SU-DHL-6 (cell line): ENCODE measurements at regions not wholly inside any gene's neighbourhood (a gene's known extent, or its start where the extent isn't known, plus 50 kb on each side); places are given as distances from the start of the nearest gene placed in this dataset.

ENCODE experiments used
- H2AFZ ChIP-seq: fragments of 200-600 bp; sonication (generic); 2 replicates; pipeline ENCODE4 v1.6.1; 2014; ENCODE audit warnings: low read depth, mild to moderate bottlenecking, moderate library complexity, mixed read lengths, antibody characterized with exemption, low read length; ENCODE audit not compliant: severe bottlenecking
- H3F3A ChIP-seq: fragments of 200-600 bp; shearing (Covaris generic); 2 replicates; pipeline ENCODE4 v1.6.0; 2016; ENCODE audit warnings: antibody characterized with exemption, mild to moderate bottlenecking; ENCODE audit not compliant: insufficient read depth
- H3K27ac ChIP-seq: fragments of 200-600 bp; sonication (generic); 2 replicates; pipeline ENCODE4 v1.5.1; 2016; ENCODE audit warnings: low read depth, mild to moderate bottlenecking, low read length, moderate library complexity, mixed read lengths
- H3K27me3 ChIP-seq: fragments of 200-600 bp; sonication (generic), shearing (Covaris generic); 2 replicates; pipeline ENCODE4 v1.6.0; 2014; ENCODE audit warnings: mild to moderate bottlenecking, low read length
- H3K36me3 ChIP-seq: fragments of 200-600 bp; sonication (generic); 2 replicates; pipeline ENCODE4 v1.6.1; 2014; ENCODE audit warnings: mild to moderate bottlenecking, low read length, mixed read lengths
- H3K4me2 ChIP-seq: fragments of 300-600, 200-600 bp; shearing (Covaris generic), sonication (generic); 2 replicates; pipeline ENCODE4 v1.6.0; 2014; ENCODE audit warnings: low read length, low read depth, mild to moderate bottlenecking; ENCODE audit not compliant: poor library complexity, severe bottlenecking
- H3K4me3 ChIP-seq: fragments of 200-600 bp; sonication (generic); 2 replicates; pipeline ENCODE4 v1.5.1; 2014; ENCODE audit warnings: antibody characterized with exemption, low read length, mild to moderate bottlenecking, mixed read lengths; ENCODE audit not compliant: insufficient read depth, poor library complexity, severe bottlenecking
- H3K79me2 ChIP-seq: fragments of 200-600 bp; sonication (generic); 2 replicates; pipeline ENCODE4 v1.6.1; 2014; ENCODE audit warnings: mild to moderate bottlenecking, low read length, moderate library complexity; ENCODE audit not compliant: insufficient read depth
- H3K9ac ChIP-seq: fragments of 200-600 bp; sonication (generic); 2 replicates; pipeline ENCODE4 v1.7.0; 2014; ENCODE audit warnings: mild to moderate bottlenecking, low read length
- H3K9me2 ChIP-seq: fragments of 200-600 bp; sonication (generic); replicated peaks from 2 replicates; pipeline ENCODE4 v1.6.1; 2014; ENCODE audit warnings: low read length; ENCODE audit not compliant: insufficient read depth
- H3K9me3 ChIP-seq: fragments of 200-600 bp; sonication (generic); 2 replicates; pipeline ENCODE4 v1.6.1; 2014; ENCODE audit warnings: low read length, mixed read lengths; ENCODE audit not compliant: insufficient read depth
- H4K20me1 ChIP-seq: fragments of 200-600 bp; sonication (generic); 2 replicates; pipeline ENCODE4 v1.6.1; 2014; ENCODE audit warnings: low read depth, mild to moderate bottlenecking, antibody characterized with exemption, low read length, moderate library complexity, mixed read lengths
- EZH2phosphoT487 ChIP-seq: fragments of 200-600 bp; sonication (generic), shearing (Covaris generic); conservative IDR thresholded peaks from 2 replicates; pipeline ENCODE4 v1.6.1; 2018; ENCODE audit warnings: mild to moderate bottlenecking, antibody characterized with exemption, low read length, moderate library complexity, mixed read lengths
- TF ChIP-seq, protein P1 (sequence below): fragments of 200-600 bp; sonication (generic); IDR thresholded peaks from one replicate; pipeline ENCODE4 v1.5.1; 2017; ENCODE audit warnings: antibody characterized with exemption, mild to moderate bottlenecking, low read length, moderate library complexity; ENCODE audit not compliant: insufficient read depth, poor library complexity, severe bottlenecking

- Histone ChIP-seq H3K27ac (no peak overlapping the region), H3K4me3 (no peak overlapping the region), H3K9ac (no peak overlapping the region), H3K4me2 (no peak overlapping the region), H3K9me3 (no peaks in the 10 kb centered on the region), H3K79me2 (no peaks in the 10 kb centered on the region), H3K36me3 (no peaks in the 10 kb centered on the region), H4K20me1 (no peaks in the 10 kb centered on the region), H3F3A (no peaks in the 10 kb centered on the region), H2AFZ (no peak overlapping the region), H3K27me3 (no peaks in the 10 kb centered on the region), H3K9me2 (no peaks in the 10 kb centered on the region)
- no peak for TF ChIP-seq EZH2phosphoT487
- TF ChIP-seq, protein P1, sequence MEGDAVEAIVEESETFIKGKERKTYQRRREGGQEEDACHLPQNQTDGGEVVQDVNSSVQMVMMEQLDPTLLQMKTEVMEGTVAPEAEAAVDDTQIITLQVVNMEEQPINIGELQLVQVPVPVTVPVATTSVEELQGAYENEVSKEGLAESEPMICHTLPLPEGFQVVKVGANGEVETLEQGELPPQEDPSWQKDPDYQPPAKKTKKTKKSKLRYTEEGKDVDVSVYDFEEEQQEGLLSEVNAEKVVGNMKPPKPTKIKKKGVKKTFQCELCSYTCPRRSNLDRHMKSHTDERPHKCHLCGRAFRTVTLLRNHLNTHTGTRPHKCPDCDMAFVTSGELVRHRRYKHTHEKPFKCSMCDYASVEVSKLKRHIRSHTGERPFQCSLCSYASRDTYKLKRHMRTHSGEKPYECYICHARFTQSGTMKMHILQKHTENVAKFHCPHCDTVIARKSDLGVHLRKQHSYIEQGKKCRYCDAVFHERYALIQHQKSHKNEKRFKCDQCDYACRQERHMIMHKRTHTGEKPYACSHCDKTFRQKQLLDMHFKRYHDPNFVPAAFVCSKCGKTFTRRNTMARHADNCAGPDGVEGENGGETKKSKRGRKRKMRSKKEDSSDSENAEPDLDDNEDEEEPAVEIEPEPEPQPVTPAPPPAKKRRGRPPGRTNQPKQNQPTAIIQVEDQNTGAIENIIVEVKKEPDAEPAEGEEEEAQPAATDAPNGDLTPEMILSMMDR: no peak
These were observed 147.5 kb downstream of the THBS2 start for GRCh38 chr6:169106176-169106575.

GRCh38 chr6:169101981-169102380, 151.7 kb downstream of the THBS2 start:
- no peak overlapping the region for H3K4me3 ChIP-seq
- no peak overlapping the region for H2AFZ ChIP-seq
- no peak overlapping the region for H3K4me2 ChIP-seq
- no peaks in the 10 kb centered on the region for H3F3A ChIP-seq
- no peaks in the 10 kb centered on the region for H3K9me3 ChIP-seq
- H3K9ac ChIP-seq: no peak overlapping the region
- H3K36me3 ChIP-seq: no peaks in the 10 kb centered on the region
- H3K27ac ChIP-seq: no peak overlapping the region
- no peaks in the 10 kb centered on the region for H3K27me3 ChIP-seq
- H4K20me1 ChIP-seq: no peaks in the 10 kb centered on the region
- no peaks in the 10 kb centered on the region for H3K79me2 ChIP-seq
- H3K9me2 ChIP-seq: no peaks in the 10 kb centered on the region
- TF ChIP-seq, protein P1: no peak

DNA sequence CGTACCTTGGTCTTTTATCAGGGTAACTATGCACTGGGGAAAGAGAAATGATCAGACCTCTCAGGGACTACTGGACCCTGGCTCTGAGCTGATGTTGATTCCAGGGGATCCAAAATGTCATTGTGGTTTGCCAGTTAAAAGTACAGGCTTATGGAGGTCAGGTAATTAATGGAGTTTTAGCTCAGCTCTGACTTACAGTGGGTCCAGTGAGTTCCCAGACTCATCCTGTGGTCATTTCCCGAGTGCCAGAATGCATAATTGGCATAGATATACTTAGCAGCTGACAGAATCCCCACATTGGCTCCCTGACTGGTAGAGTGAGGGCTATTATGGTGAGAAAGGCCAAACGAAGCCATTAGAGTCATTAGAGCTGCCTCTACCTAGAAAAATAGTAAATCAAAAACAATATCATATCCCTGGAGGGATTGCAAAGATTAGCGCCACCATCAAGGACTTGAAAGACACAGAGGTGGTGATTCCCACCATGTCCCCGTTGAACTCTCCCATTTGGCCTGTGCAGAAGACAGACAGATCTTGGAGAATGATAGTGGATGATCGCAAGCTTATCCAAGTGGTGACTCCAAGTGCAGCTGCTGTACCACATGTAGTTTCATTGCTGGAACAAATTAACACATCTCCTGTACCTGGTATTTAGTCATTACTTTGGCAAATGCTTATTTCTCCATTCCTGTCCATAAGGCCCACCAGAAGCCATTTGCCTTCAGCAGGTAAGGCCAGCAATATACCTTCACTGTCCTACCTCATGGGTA, 152.4 kb downstream of the THBS2 start:
- Histone ChIP-seq H3K4me3 (no peak overlapping the region), H3K4me2 (no peak overlapping the region), H3K79me2 (no peaks in the 10 kb centered on the region), H3F3A (no peaks in the 10 kb centered on the region), H3K9ac (no peak overlapping the region), H4K20me1 (no peaks in the 10 kb centered on the region), H3K27me3 (no peaks in the 10 kb centered on the region), H3K9me2 (no peaks in the 10 kb centered on the region), H3K36me3 (no peaks in the 10 kb centered on the region), H3K9me3 (no peaks in the 10 kb centered on the region), H3K27ac (no peak overlapping the region), H2AFZ (no peak overlapping the region)
- TF ChIP-seq, protein P1: no peak
- TF ChIP-seq EZH2phosphoT487: no peak
